GM12878 (cell line): ENCODE measurements at regions not wholly inside any gene's neighbourhood (a gene's known extent, or its start where the extent isn't known, plus 50 kb on each side); places are given as distances from the start of the nearest gene placed in this dataset.

Experiments used
- SIX5 ChIP-seq: IDR thresholded peaks from 2 replicates; pipeline ENCODE4 v1.6.1; 2011; ENCODE audit warnings: mild to moderate bottlenecking, low read depth, low read length, moderate library complexity; ENCODE audit not compliant: severe bottlenecking
- SMAD1 ChIP-seq: fragments of 450-650 bp; IDR thresholded peaks from 2 replicates; pipeline ENCODE4 v1.6.1; 2018; ENCODE audit warnings: mild to moderate bottlenecking, low read depth; ENCODE audit not compliant: partially characterized antibody
- SUZ12 ChIP-seq: fragments of 200-600 bp; sonication (generic); IDR thresholded peaks from one replicate; pipeline ENCODE4 v1.6.1; 2018; ENCODE audit warnings: antibody characterized with exemption, mild to moderate bottlenecking; ENCODE audit not compliant: unreplicated experiment
- TF ChIP-seq, protein P1 (sequence below), 3 experiments: IDR thresholded peaks in 2 of 3; conservative IDR thresholded peaks in 1 of 3; 2 replicates each; pipeline ENCODE4 v1.5.1; 2011; ENCODE audit warnings: low read depth in 3 of 3, low read length in 3 of 3, mild to moderate bottlenecking in 3 of 3, control low read depth in 2 of 3, moderate library complexity in 2 of 3, inconsistent platforms in 1 of 3, mixed read lengths in 1 of 3; ENCODE audit not compliant: control insufficient read depth in 2 of 3, insufficient read depth in 1 of 3; ENCODE audit errors: extremely low read depth in 1 of 3
- TF ChIP-seq, protein P2 (sequence below): IDR thresholded peaks from 2 replicates; pipeline ENCODE4 v1.6.1; 2011; ENCODE audit warnings: low read depth, low read length, improper control_type of control experiment, borderline replicate concordance

DNA sequence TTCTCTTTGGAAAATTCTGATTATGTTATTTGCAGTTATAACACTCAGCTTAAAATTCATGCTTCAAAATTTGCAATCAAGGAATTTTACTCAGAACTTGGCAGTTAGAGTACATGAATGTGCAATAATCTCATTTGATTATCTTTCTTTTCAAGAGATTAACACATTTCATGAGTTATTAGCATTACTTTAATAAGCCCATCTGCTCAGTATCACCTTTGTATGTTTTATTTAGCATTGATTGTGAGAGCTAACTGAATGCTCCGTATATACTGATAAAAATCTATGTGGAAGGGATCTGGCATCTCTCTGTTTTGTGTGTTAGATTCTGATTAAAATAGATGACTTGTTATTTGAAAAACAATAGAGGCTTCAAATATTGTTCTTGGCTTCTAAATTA is 55.6 kb upstream of the CPNE8 start:
- no peak for TF ChIP-seq SMAD1
- TF ChIP-seq, protein P1, sequence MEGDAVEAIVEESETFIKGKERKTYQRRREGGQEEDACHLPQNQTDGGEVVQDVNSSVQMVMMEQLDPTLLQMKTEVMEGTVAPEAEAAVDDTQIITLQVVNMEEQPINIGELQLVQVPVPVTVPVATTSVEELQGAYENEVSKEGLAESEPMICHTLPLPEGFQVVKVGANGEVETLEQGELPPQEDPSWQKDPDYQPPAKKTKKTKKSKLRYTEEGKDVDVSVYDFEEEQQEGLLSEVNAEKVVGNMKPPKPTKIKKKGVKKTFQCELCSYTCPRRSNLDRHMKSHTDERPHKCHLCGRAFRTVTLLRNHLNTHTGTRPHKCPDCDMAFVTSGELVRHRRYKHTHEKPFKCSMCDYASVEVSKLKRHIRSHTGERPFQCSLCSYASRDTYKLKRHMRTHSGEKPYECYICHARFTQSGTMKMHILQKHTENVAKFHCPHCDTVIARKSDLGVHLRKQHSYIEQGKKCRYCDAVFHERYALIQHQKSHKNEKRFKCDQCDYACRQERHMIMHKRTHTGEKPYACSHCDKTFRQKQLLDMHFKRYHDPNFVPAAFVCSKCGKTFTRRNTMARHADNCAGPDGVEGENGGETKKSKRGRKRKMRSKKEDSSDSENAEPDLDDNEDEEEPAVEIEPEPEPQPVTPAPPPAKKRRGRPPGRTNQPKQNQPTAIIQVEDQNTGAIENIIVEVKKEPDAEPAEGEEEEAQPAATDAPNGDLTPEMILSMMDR (IDR thresholded peaks at IDR 0.05 in 2 of 3, conservative IDR thresholded peaks at IDR 0.05 in 1 of 3; ENCODE audit: control insufficient read depth in 2 of 3, extremely low read depth in 1 of 3, insufficient read depth in 1 of 3, low read depth in 3 of 3, low read length in 3 of 3): no peak
- TF ChIP-seq SUZ12: no peak
- TF ChIP-seq, protein P2, sequence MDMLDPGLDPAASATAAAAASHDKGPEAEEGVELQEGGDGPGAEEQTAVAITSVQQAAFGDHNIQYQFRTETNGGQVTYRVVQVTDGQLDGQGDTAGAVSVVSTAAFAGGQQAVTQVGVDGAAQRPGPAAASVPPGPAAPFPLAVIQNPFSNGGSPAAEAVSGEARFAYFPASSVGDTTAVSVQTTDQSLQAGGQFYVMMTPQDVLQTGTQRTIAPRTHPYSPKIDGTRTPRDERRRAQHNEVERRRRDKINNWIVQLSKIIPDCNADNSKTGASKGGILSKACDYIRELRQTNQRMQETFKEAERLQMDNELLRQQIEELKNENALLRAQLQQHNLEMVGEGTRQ: no peak
- no peak for TF ChIP-seq SIX5
